ENCODE measurements at regions not wholly inside any gene's neighbourhood (a gene's known extent, or its start where the extent isn't known, plus 50 kb on each side); places are given as distances from the start of the nearest gene placed in this dataset.
"Not testable (repeated sequence)": the region's sequence is repeated elsewhere in the genome, so short reads cannot be mapped to it uniquely, and the experiment has no call there.

DNA sequence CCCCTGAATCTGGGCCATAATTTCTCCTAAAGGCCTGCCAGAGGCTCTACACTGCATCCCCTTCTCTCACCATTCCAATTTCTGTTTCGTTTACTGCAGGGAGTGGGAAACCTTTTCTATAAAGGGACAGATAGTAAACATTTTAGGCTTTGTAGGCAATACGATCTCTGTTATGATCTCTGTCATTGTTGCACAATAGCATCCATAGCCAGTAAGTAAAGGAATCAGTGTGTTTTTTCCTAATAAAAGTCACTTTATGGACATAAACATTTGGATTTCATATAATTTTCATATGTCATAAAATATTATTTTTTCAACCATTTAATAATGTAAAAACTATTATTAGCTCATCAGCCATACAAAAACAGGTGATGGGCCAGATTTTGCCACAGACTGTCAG, 531.7 kb downstream of the DSC3 start:
- no peak for DNase-seq

DNA sequence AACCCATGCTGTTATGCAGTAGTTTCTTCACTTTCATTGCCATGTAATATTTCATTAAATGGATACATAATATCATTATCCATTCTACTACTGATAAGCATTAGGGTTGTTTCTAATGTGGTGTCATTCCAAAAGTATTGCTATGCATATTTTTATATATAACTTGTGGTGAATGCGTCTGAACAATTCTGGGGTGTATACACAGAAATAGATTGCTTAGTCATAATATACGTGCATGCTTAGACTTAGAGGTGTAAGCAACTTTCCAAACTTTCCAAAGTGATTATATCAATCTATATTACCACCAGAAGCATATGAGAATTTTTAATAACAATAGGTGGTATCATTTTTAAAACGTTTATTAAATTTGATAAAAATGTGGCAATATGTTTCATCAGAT, 540.9 kb downstream of the DSC3 start:
- no peak for DNase-seq

- no peak for DNase-seq
Observed at GRCh38 chr18:30500240-30500945, 542.1 kb downstream of the DSC3 start.

- no peak for DNase-seq
Observed at GRCh38 chr18:30499721-30500120, 542.8 kb downstream of the DSC3 start.

DNA sequence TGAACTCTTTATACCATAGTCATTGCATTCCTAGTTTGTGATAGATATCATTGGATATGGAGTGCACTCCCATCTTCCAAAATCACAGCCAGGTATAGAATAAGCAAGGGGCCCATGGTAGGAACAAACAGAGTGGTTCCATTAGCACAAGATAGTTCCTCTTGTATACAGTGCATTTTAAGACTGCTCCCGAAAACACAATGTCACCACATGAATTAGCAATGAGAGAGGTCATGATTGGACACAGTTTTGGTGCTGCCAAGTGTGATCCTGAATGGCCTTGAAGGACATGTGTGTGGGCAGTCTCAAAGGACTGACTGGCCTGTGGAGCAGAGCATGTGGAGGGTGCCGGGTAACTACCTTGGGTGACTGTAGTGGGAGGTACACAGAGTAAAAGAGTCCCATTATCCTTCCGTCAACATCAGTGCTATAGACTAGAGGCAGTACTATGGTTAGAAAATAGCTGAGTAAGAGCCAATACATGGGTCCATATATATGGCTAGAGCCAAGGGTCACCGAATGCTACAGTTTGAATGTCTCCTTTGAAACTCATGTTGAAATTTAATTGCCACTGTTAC, 549.9 kb downstream of the DSC3 start:
- DNase-seq = no peak

- DNase-seq = no peak
Observed at GRCh38 chr18:30491815-30492551, 550.6 kb downstream of the DSC3 start.

- no peak for DNase-seq
Observed at GRCh38 chr18:30489890-30490643, 552.5 kb downstream of the DSC3 start.

DNA sequence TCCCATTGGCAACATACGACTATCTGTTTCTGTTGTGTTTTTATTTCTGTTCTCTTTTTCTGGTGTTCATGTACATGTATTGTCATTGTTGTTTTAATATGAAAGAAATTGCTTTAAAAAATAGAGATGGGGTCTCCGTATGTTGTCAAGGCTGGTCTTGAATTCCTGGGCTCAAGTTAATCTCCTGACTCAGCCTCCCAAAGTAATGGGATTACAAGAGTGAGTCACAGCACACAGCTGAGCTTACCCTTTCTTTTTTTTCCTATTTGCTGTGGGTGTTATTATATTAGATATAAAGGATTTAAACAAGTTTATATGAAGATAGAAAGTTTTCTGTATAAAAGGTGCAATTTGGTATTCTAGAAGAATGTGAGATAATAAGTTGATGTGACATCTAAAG, 554.6 kb downstream of the DSC3 start:
- DNase-seq = no peak

- no peak for DNase-seq
Observed at GRCh38 chr18:30486856-30487255, 555.7 kb downstream of the DSC3 start.

DNA sequence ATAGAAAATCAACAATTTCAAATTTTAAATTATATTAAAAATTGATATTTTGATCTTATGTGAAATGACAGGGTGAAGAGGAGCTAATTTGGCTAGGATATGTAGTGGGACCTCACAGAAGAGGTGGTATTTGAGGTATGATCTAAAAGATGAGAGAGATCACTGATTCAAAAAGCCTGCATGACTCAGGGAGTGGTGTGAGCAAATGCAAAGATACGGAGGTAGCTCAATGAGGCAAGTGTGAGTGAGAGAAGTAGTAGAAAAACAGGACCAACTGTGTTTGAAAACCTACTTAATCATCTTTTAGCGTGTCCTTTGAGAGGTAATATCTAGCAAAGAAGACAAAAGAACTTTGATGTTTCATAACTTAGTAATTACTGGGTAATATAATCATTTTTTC, 557.5 kb downstream of the DSC3 start:
- DNase-seq = no peak

DNA sequence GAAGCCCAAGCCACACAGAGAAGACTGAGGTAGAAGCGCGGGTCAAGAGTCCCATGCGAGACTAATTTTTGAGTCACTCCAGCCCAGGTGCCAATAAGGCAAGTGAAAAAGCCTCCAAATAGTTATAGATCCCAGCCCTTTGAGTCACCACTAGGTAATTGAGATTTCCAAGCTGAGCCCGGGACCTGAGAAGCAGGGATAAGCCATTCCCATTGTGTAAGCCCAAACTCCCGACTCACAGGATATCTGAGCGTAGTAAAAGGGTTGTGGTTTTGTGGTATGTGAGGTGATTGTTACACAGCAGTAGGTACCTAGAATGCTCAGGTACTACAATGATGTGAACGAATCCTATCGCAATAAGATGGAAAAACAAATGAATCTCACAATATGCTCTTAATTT, 560.7 kb downstream of the DSC3 start:
- DNase-seq = no peak

DNA sequence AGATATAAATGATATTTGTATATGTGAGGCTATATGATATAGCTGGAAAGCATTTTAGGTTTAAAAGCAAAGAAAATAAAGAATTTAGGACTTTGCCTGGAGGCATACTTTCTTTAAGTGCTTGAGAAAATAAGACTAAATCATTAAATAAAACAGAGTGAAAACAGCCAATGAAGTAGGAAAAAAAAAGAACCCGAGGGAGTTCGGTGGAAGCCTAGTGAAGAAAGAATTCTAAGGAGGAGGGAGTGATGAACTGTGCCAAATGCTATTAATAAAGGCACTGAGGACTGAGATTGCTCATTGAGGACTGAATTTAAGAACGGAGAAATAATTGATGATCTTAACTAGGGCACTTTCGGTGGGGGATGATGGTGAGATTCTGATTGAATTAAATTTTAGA, 573.5 kb downstream of the DSC3 start:
- no peak for DNase-seq

DNA sequence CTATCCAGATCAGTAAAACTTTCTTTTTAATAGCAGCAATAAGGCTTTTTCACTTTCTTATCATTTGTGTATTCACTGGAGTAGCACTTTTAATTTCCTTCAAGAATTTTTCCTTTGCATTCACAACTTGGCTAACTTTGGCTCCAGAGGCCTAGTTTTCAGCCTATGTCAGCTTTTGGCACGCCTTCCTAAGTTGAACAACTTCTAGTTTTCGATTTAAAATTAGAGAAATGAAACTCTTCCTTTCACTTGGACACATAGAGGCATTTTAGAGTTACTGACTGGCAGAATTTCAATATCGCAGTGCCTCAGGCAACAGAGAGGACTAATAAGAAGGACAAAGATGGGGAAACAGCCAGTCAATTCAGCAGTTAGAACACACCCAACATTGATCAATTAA, 577.4 kb downstream of the DSC3 start:
- DNase-seq = no peak

GRCh38 chr18:30457156-30457555, 585.4 kb downstream of the DSC3 start:
- DNase-seq = no peak

DNA sequence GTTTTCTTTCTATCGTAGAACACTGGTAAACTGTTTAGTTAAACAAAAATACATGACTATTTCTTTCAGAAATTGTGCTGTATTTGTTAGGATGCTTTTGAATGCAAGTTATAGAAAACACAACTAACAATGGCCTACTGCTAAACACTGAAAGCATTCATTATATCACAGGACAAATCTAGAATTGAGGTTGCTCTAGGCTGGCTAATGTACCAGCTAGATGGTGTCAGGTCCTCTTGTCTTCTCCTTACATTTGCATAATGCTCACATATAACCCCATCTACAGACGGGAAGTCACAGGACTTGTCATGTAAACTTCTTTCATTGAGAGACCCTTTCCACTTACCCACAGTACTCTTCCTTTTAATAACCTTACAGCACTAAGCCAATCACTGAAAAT, 586.8 kb downstream of the DSC3 start:
- DNase-seq = no peak

GRCh38 chr18:30454920-30455319, 587.6 kb downstream of the DSC3 start:
- DNase-seq = no peak

- DNase-seq = no peak
Observed at GRCh38 chr18:30451981-30452380, 590.6 kb downstream of the DSC3 start.

- DNase-seq = no peak
Observed at GRCh38 chr18:30450927-30451326, 591.6 kb downstream of the DSC3 start.

DNA sequence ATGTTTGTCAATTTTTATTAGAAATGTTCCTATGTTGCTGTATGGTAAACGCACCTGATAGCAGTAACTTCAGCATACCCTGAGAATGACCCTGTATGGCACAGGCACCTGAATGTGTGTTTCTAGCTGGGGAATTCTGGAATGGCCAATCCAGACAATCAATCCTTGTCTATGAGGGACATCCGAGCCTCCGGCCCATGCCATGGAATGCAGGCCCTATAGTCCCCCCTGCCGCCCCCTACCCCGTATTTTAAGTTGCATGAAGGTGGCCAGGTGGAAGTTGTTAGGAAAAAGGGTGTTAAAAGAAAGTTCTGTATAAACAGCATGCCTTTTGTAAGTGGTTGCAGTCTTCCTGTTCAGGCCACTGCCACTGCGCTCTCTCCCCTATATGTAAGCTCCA, 595.9 kb downstream of the DSC3 start:
- DNase-seq = no peak

GRCh38 chr18:30444544-30444943, 598.0 kb downstream of the DSC3 start:
- DNase-seq = no peak

- no peak for DNase-seq
Observed at GRCh38 chr18:30440351-30440750, 602.2 kb downstream of the DSC3 start.

- no peak for DNase-seq
Observed at GRCh38 chr18:30439174-30439573, 603.4 kb downstream of the DSC3 start.

- no peak for DNase-seq
Observed at GRCh38 chr18:30432349-30432748, 610.2 kb downstream of the DSC3 start.

DNA sequence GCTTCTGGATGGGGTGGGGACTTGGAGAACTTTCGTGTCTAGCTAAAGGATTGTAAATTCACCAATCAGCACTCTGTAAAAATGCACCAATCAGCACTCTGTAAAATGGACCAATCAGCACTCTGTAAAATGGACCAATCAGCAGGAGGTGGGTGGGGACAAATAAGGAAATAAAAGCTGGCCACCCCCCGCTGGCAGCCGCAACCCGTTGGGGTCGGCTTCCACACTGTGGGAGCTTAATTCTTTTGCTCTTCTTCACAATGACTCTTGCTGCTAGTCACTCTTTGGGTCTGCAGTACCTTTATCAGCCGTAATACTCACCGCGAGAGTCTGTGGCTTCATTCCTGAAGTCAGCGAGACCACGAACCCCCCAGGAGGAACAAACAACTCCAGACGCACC, 623.1 kb downstream of the DSC3 start:
- DNase-seq = not testable (repeated sequence)

Measured in NCI-H2107 (cell line).